ENCODE measurements at regions not wholly inside any gene's neighbourhood (a gene's known extent, or its start where the extent isn't known, plus 50 kb on each side); places are given as distances from the start of the nearest gene placed in this dataset.
A peak's percentile ranks its signal among the peaks of the same experiment; 100 is the strongest.
"Not testable (repeated sequence)": the region's sequence is repeated elsewhere in the genome, so short reads cannot be mapped to it uniquely, and the experiment has no call there.

DNA sequence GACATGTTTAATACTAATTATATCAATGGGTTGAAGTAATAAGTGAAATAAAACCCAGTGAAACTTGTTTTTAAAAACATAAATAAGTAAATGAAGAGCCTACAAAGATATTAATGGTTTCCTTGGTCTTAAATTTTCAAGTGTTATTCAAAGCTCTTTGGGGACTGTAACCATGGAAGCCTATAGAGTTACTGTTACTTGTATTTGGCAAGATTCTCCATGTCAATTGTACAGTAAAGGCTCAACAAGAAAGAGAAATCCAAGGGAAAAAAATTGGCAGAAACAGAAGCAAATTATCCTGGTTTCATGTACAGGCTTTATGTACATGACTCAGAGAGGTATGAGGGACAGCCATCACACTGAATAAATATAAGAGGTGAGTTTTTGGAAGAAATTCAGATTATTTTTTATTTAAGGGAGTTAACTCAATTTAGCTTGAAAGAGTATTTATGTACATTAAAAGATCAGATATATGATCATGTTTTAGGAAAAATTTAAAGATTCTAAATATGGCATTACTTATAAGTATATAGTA, 151.1 kb upstream of the HMGA2 start:
- Mint-ChIP-seq H3K27me3 (ENCODE audit: low read depth) (peaks cover 4% of the 10 kb centered on the region), H3K4me3 (no peak overlapping the region), H3K27ac (peak overlapping the region in 2 of 3 experiments; percentile 13 to 44), H3K9me3 (no peaks in the 10 kb centered on the region), H3K4me1 (peaks cover 23% of the 10 kb centered on the region), H3K36me3 (ENCODE audit: low read depth) (no peaks in the 10 kb centered on the region)
- TF ChIP-seq, protein P1, sequence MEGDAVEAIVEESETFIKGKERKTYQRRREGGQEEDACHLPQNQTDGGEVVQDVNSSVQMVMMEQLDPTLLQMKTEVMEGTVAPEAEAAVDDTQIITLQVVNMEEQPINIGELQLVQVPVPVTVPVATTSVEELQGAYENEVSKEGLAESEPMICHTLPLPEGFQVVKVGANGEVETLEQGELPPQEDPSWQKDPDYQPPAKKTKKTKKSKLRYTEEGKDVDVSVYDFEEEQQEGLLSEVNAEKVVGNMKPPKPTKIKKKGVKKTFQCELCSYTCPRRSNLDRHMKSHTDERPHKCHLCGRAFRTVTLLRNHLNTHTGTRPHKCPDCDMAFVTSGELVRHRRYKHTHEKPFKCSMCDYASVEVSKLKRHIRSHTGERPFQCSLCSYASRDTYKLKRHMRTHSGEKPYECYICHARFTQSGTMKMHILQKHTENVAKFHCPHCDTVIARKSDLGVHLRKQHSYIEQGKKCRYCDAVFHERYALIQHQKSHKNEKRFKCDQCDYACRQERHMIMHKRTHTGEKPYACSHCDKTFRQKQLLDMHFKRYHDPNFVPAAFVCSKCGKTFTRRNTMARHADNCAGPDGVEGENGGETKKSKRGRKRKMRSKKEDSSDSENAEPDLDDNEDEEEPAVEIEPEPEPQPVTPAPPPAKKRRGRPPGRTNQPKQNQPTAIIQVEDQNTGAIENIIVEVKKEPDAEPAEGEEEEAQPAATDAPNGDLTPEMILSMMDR (IDR thresholded peaks at IDR 0.05; ENCODE audit: unreplicated experiment in 3 of 3), result no peak

DNA sequence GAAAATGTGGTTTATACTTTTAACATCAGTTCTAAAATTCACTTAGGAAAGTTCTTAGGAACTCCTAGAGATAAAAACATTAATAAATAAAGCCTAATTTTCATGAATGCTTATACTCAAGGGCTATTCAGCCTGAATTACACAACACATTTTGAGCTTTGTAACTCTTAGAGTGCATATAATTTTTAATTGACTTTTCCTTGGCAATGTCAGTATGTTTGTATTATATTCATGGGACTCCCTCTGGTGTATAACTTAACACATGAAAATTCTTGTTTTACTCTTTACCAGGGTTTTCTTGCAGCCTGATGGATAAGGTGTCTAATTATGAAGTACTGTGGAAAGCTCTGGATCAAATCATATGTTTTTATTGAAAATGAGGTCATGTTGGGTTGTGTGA, 150.6 kb upstream of the HMGA2 start:
- peaks cover 4% of the 10 kb centered on the region for H3K27me3 Mint-ChIP-seq (ENCODE audit: low read depth)
- peak overlapping the region in 2 of 3 experiments; percentile 48 to 60 for H3K27ac Mint-ChIP-seq
- no peaks in the 10 kb centered on the region for H3K9me3 Mint-ChIP-seq
- TF ChIP-seq, protein P1 (IDR thresholded peaks at IDR 0.05; ENCODE audit: unreplicated experiment in 3 of 3), result peak; percentile 23 to 41 (median 37)
- H3K4me3 Mint-ChIP-seq, result no peak overlapping the region
- no peaks in the 10 kb centered on the region for H3K36me3 Mint-ChIP-seq (ENCODE audit: low read depth)
- H3K4me1 Mint-ChIP-seq, result peaks cover 21% of the 10 kb centered on the region

DNA sequence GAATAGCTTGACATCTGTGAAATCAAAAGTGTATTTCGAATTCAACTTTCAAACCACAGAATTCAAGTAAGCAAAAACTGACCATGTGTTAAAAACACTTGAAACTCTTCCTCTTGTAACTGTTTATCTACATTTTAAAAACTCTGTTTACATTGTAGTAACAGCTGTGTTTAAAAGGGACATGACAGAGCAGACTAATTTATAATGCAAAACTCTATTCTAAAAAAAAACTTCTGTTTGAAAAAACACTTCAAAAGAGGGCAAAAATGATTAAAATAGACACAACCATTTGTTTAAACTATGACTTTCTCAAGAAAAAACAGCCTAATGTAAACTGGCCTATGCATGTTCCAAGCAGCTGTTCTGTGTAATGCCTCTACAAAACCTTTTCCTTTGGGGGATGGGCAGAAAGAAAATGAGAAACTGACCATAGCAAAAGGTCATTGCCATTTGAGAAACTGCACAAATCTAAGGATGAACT, 149.1 kb upstream of the HMGA2 start:
- no peak overlapping the region for H3K4me3 Mint-ChIP-seq
- no peaks in the 10 kb centered on the region for H3K36me3 Mint-ChIP-seq (ENCODE audit: low read depth)
- H3K9me3 Mint-ChIP-seq, result no peaks in the 10 kb centered on the region
- TF ChIP-seq, protein P1 (IDR thresholded peaks at IDR 0.05; ENCODE audit: unreplicated experiment in 3 of 3), result no peak
- H3K27ac Mint-ChIP-seq, result peak overlapping the region; percentile 51 to 86 (median 83)
- H3K27me3 Mint-ChIP-seq (ENCODE audit: low read depth), result peaks cover 4% of the 10 kb centered on the region
- H3K4me1 Mint-ChIP-seq, result peaks cover 21% of the 10 kb centered on the region

DNA sequence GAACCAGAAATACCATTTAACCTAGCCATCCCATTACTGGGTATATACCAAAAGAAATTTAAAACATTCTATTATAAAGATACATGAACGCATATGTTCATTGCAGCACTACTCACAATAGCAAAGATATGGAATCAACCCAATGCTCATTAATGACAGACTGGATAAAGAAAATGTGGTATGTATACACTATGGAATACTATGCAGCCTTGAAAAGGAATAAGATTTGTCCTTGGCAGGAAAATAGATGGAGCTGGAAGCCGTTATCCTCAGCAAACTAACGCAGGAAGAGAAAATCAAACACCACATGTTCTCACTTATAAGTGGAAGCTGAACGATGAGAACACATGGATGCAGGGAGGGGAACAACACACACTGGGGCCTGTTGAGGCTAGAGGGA, 146.1 kb upstream of the HMGA2 start:
- peaks cover 19% of the 10 kb centered on the region for H3K4me1 Mint-ChIP-seq
- not testable (repeated sequence) for H3K27me3 Mint-ChIP-seq (ENCODE audit: low read depth); H3K27ac Mint-ChIP-seq; H3K4me3 Mint-ChIP-seq; H3K9me3 Mint-ChIP-seq; H3K36me3 Mint-ChIP-seq (ENCODE audit: low read depth)

DNA sequence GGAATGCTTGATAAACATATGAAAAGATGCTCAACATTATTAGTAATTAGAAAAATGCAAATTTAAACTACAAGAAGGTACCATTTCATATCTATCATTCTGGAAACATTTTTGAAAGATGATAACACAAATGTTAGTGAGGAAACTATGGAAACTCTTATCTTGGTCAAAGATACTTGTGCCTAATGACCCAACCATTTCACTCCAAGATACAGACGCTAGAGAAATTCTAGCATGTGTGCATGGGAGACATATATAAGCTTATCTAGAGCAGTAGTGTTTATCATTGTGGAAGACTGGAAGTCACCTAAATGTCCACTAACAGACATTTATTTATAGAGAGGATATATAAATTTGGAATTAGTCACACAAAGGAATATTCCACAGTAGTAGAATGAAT, 143.1 kb upstream of the HMGA2 start:
- Mint-ChIP-seq H3K27ac (no peak overlapping the region), H3K36me3 (ENCODE audit: low read depth) (no peaks in the 10 kb centered on the region), H3K4me1 (no peaks in the 10 kb centered on the region), H3K9me3 (peaks cover 3% of the 10 kb centered on the region), H3K27me3 (ENCODE audit: low read depth) (peaks cover 4% of the 10 kb centered on the region), H3K4me3 (no peak overlapping the region)
- TF ChIP-seq, protein P1 (IDR thresholded peaks at IDR 0.05; ENCODE audit: unreplicated experiment in 3 of 3), result no peak

DNA sequence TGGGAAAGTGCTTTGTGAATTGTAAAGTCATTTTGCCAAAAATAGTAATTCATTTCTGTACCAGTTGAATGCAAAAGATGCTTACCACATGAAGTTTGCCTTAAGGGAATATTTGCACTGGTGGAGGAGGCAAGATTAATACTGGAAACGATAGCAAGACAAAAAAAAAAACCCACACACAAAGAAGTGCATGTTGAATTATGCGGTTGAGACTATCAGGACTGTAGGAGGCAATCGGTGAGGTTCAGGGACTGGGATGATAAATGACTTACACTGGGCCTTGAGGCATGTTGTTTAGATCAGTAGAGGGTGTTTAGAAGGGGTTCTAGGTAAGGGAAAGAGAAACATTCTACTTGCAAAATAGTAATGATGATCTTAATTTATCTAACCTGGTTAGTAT, 142.2 kb upstream of the HMGA2 start:
- Mint-ChIP-seq H3K4me1 (no peaks in the 10 kb centered on the region), H3K27ac (peak overlapping the region in 1 of 3 experiments; percentile 21), H3K4me3 (no peak overlapping the region), H3K27me3 (ENCODE audit: low read depth) (peaks cover 4% of the 10 kb centered on the region), H3K36me3 (ENCODE audit: low read depth) (no peaks in the 10 kb centered on the region), H3K9me3 (peaks cover 6% of the 10 kb centered on the region)
- TF ChIP-seq, protein P1 (IDR thresholded peaks at IDR 0.05; ENCODE audit: unreplicated experiment in 3 of 3), result no peak

Data from nephron (organoid).